HepG2 (cell line): ENCODE measurements at regions not wholly inside any gene's neighbourhood (a gene's known extent, or its start where the extent isn't known, plus 50 kb on each side); places are given as distances from the start of the nearest gene placed in this dataset.

ENCODE experiments used
- ATAC-seq: fragments of 200-7000 bp; cut with Tn5 transposase; 3 replicates; pipeline ENCODE4 v1.9.1; 2020; ENCODE audit warnings: mild to moderate bottlenecking, moderate library complexity
- BruUV-seq: library from RNA; stranded (reverse); fragments of 400-500 nt; replicated peaks from 2 replicates; lab custom pipeline; 2021; lab: Mats Ljungman, UMichigan
- CTCF ChIA-PET: fragments of 300-600 bp; formaldehyde crosslinking; extraction: SDS; loops from one replicate; lab custom pipeline; 2021; ENCODE audit warnings: low total read pairs, inconsistent platforms, low intra/inter-chr PET ratio; lab: Yijun Ruan, JAX
- POLR2A ChIA-PET: fragments of 350-600 bp; sonication (Branson Sonifier 250); formaldehyde crosslinking; loops from one replicate; lab custom pipeline; 2020; ENCODE audit warnings: antibody characterized with exemption, inconsistent platforms; lab: Yijun Ruan, JAX
- DNase-seq: peaks from one replicate; pipeline ENCODE4 v3.0.0-alpha.2; 2015; ENCODE audit warnings: low spot score
- FAIRE-seq: peaks from 3 replicates; lab custom pipeline; 2011; peaks lifted over from hg19 to GRCh38; lab: Jason Lieb, UNC
- H2AFZ ChIP-seq: one replicate; pipeline ENCODE4 v1.6.1; 2011; ENCODE audit warnings: low read length, inconsistent platforms
- H3K27ac ChIP-seq: fragments of 300-600 bp; 3 replicates; pipeline ENCODE4 v1.8.0; 2011; ENCODE audit warnings: mixed run types, mild to moderate bottlenecking, mixed read lengths, low read length, inconsistent platforms; ENCODE audit not compliant: insufficient read depth; ENCODE audit errors: extremely low read length
- H3K27me3 ChIP-seq, 2 experiments: fragments of 200-600 bp in 1 of 2; 2 replicates in 1 of 2; 3 replicates in 1 of 2; pipeline versions ENCODE4 v1.6.0 to v1.8.0; 2011; ENCODE audit warnings: low read length in 2 of 2, mild to moderate bottlenecking in 2 of 2, moderate library complexity in 2 of 2, inconsistent platforms in 1 of 2; ENCODE audit not compliant: insufficient read depth in 2 of 2, control insufficient read depth in 1 of 2
- H3K36me3 ChIP-seq, 2 experiments: fragments of 200-600 bp in 1 of 2; replicated peaks in 1 of 2; 2 replicates in 1 of 2; 3 replicates in 1 of 2; pipeline versions ENCODE4 v1.5.1 to v1.8.0; 2011; ENCODE audit warnings: low read length in 2 of 2, inconsistent platforms in 1 of 2; ENCODE audit not compliant: insufficient read depth in 2 of 2, control insufficient read depth in 1 of 2
- H3K4me1 ChIP-seq: 2 replicates; pipeline ENCODE4 v1.5.1; 2012; ENCODE audit warnings: low read length, inconsistent platforms; ENCODE audit not compliant: insufficient read depth
- H3K4me2 ChIP-seq: 2 replicates; pipeline ENCODE4 v1.6.0; 2011; ENCODE audit warnings: low read depth, low read length, inconsistent platforms
- H3K4me3 ChIP-seq, 3 experiments: fragments of 200-600 bp in 1 of 3; sonication (generic), shearing (Covaris generic) in 1 of 3; replicated peaks in 1 of 3; 2 replicates each; pipeline ENCODE4 v1.5.1; 2011 to 2016; ENCODE audit warnings: low read length in 3 of 3, inconsistent platforms in 2 of 3, low read depth in 2 of 3, mild to moderate bottlenecking in 2 of 3, control low read depth in 1 of 3, mixed read lengths in 1 of 3; ENCODE audit not compliant: insufficient read depth in 1 of 3
- H3K79me2 ChIP-seq: one replicate; pipeline ENCODE4 v1.6.1; 2011; ENCODE audit warnings: low read length, inconsistent platforms; ENCODE audit not compliant: insufficient read depth
- H3K9ac ChIP-seq: 2 replicates; pipeline ENCODE4 v1.6.0; 2011; ENCODE audit warnings: mild to moderate bottlenecking, low read depth, low read length, inconsistent platforms; ENCODE audit not compliant: insufficient read depth
- H3K9me3 ChIP-seq: 2 replicates; pipeline ENCODE4 v1.5.1; 2012; ENCODE audit warnings: mild to moderate bottlenecking, low read length
- H4K20me1 ChIP-seq: 2 replicates; pipeline ENCODE4 v1.6.0; 2011; ENCODE audit warnings: inconsistent platforms, mild to moderate bottlenecking, low read length, moderate library complexity; ENCODE audit not compliant: insufficient read depth
- AKAP8 ChIP-seq: sonication (generic); formaldehyde crosslinking; IDR thresholded peaks from 2 replicates; pipeline ENCODE4 v1.5.1; 2020; ENCODE audit warnings: mild to moderate bottlenecking, missing genetic modification reagents
- BRCA1 ChIP-seq: sonication (generic); formaldehyde crosslinking; IDR thresholded peaks from 2 replicates; pipeline ENCODE4 v1.4.0; 2020; ENCODE audit warnings: missing genetic modification reagents
- ELF1 ChIP-seq: sonication (generic); formaldehyde crosslinking; IDR thresholded peaks from 2 replicates; pipeline ENCODE4 v1.4.0; 2020; ENCODE audit warnings: missing genetic modification reagents
- ONECUT2 ChIP-seq: sonication (generic); formaldehyde crosslinking; IDR thresholded peaks from 2 replicates; pipeline ENCODE4 v1.4.0; 2020; ENCODE audit warnings: missing genetic modification reagents
- SMAD3 ChIP-seq: sonication (generic); formaldehyde crosslinking; IDR thresholded peaks from 2 replicates; pipeline ENCODE4 v1.4.0; 2020; ENCODE audit warnings: missing genetic modification reagents
- ZFY ChIP-seq: sonication (generic); formaldehyde crosslinking; IDR thresholded peaks from 2 replicates; pipeline ENCODE4 v1.4.0; 2020; ENCODE audit warnings: missing genetic modification reagents
- ZNF337 ChIP-seq: sonication (generic); formaldehyde crosslinking; IDR thresholded peaks from 2 replicates; pipeline ENCODE4 v1.5.1; 2020; ENCODE audit warnings: missing genetic modification reagents, low read depth, mild to moderate bottlenecking, borderline replicate concordance
- ZNF367 ChIP-seq: sonication (generic); formaldehyde crosslinking; IDR thresholded peaks from 2 replicates; pipeline ENCODE4 v1.4.0; 2020; ENCODE audit warnings: missing genetic modification reagents, borderline replicate concordance
- ZNF614 ChIP-seq: IDR thresholded peaks from 2 replicates; pipeline ENCODE4 v1.6.1; 2018; ENCODE audit warnings: missing biosample characterization, missing genetic modification reagents, inconsistent platforms, borderline replicate concordance
- ZNF816 ChIP-seq: sonication (generic); formaldehyde crosslinking; IDR thresholded peaks from 2 replicates; pipeline ENCODE4 v1.8.0; 2022; ENCODE audit warnings: missing genetic modification reagents, mild to moderate bottlenecking, borderline replicate concordance
- WGBS: methylation state at CpG from one replicate; pipeline ENCODE4 v1.1.6; 2017; ENCODE audit warnings: low lambda C conversion rate; 5-methylcytosine and 5-hydroxymethylcytosine counted together
- in situ Hi-C: cut with HindIII; loops from 2 replicates; pipeline ENCODE4 v1.10.0; 2017; ENCODE audit warnings: low pct_unique_long_range_greater_than_20kb; ENCODE audit not compliant: extremely low pct_ligation_motif_present
- intact Hi-C: fragments of 100-400 bp; cut with micrococcal nuclease; formaldehyde crosslinking; loops from one replicate; pipeline ENCODE4 v1.10.0; 2022; ENCODE audit not compliant: unreplicated experiment
- TF ChIP-seq, protein P1 (sequence below): sonication (generic); formaldehyde crosslinking; IDR thresholded peaks from 2 replicates; pipeline ENCODE4 v1.4.0; 2020; ENCODE audit warnings: missing genetic modification reagents
- TF ChIP-seq, protein P2 (sequence below): sonication (generic); formaldehyde crosslinking; IDR thresholded peaks from 2 replicates; pipeline ENCODE4 v1.5.1; 2020; ENCODE audit warnings: mild to moderate bottlenecking, missing genetic modification reagents, borderline replicate concordance
- TF ChIP-seq, protein P3 (sequence below): sonication (generic); formaldehyde crosslinking; IDR thresholded peaks from 2 replicates; pipeline ENCODE4 v1.9.0; 2021; ENCODE audit warnings: mild to moderate bottlenecking, missing genetic modification reagents
- TF ChIP-seq, protein P4 (sequence below): sonication (generic); formaldehyde crosslinking; IDR thresholded peaks from 2 replicates; pipeline ENCODE4 v1.8.1; 2023; ENCODE audit warnings: missing genetic modification reagents, inconsistent platforms, borderline replicate concordance

DNA sequence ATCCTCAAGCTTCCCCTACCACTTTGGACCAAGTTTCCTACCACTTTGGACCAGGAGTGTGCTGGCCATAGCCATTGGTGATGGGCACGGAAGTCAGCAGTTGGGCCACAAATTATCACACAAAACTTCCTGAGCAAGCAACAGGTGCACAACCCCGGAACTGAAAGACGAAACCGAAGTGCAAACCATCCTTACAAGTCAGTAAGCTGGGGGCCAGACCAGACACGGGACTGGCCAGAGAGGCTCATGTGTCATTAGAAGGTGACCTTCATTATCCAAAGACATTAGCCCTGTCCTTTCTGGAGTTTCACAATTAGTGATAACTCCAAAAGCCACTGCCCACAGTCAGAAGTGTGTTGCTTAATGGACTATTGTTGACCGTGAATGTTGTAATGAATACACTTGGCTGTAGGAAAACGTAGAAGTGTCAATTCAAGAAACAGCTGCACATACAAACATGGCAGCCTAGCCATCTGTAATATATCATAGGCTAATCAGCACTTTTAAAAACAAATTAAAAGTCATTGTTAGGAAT is 244.1 kb upstream of the IRS2 start:
- FAIRE-seq: no peak

More for the DNA sequence above, 244.1 kb upstream of the IRS2 start:
- CTCF ChIA-PET: no interaction called here
- H3K36me3 ChIP-seq: no peaks in the 10 kb centered on the region
- H3K4me2 ChIP-seq: no peak overlapping the region
- no peaks in the 10 kb centered on the region for H4K20me1 ChIP-seq
- no peak overlapping the region for H3K27ac ChIP-seq
- no peak overlapping the region for H2AFZ ChIP-seq
- DNase-seq (no peak), ATAC-seq (no peak)
- no TSS peak for BruUV-seq
- intact Hi-C loops (no loop called here), in situ Hi-C loops (no loop called here)
- H3K4me1 ChIP-seq: no peaks in the 10 kb centered on the region
- H3K79me2 ChIP-seq: no peaks in the 10 kb centered on the region
- TF ChIP-seq ELF1 (CRISPR knock-in tag) (no peak), ZNF816 (no peak), BRCA1 (no peak), AKAP8 (no peak), ZNF614 (no peak), ZNF367 (CRISPR knock-in tag) (no peak), ZNF337 (CRISPR knock-in tag) (no peak), ONECUT2 (CRISPR knock-in tag) (no peak), ZFY (CRISPR knock-in tag) (no peak), SMAD3 (CRISPR knock-in tag) (no peak)
- TF ChIP-seq, protein P1, sequence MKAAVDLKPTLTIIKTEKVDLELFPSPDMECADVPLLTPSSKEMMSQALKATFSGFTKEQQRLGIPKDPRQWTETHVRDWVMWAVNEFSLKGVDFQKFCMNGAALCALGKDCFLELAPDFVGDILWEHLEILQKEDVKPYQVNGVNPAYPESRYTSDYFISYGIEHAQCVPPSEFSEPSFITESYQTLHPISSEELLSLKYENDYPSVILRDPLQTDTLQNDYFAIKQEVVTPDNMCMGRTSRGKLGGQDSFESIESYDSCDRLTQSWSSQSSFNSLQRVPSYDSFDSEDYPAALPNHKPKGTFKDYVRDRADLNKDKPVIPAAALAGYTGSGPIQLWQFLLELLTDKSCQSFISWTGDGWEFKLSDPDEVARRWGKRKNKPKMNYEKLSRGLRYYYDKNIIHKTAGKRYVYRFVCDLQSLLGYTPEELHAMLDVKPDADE (CRISPR knock-in tag): no peak
- TF ChIP-seq, protein P2, sequence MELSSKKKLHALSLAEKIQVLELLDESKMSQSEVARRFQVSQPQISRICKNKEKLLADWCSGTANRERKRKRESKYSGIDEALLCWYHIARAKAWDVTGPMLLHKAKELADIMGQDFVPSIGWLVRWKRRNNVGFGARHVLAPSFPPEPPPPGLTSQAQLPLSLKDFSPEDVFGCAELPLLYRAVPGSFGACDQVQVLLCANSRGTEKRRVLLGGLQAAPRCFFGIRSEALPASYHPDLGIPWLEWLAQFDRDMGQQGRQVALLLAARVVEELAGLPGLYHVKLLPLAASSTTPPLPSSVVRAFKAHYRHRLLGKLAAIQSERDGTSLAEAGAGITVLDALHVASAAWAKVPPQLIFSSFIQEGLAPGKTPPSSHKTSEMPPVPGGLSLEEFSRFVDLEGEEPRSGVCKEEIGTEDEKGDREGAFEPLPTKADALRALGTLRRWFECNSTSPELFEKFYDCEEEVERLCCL (CRISPR knock-in tag): no peak
- TF ChIP-seq, protein P3, sequence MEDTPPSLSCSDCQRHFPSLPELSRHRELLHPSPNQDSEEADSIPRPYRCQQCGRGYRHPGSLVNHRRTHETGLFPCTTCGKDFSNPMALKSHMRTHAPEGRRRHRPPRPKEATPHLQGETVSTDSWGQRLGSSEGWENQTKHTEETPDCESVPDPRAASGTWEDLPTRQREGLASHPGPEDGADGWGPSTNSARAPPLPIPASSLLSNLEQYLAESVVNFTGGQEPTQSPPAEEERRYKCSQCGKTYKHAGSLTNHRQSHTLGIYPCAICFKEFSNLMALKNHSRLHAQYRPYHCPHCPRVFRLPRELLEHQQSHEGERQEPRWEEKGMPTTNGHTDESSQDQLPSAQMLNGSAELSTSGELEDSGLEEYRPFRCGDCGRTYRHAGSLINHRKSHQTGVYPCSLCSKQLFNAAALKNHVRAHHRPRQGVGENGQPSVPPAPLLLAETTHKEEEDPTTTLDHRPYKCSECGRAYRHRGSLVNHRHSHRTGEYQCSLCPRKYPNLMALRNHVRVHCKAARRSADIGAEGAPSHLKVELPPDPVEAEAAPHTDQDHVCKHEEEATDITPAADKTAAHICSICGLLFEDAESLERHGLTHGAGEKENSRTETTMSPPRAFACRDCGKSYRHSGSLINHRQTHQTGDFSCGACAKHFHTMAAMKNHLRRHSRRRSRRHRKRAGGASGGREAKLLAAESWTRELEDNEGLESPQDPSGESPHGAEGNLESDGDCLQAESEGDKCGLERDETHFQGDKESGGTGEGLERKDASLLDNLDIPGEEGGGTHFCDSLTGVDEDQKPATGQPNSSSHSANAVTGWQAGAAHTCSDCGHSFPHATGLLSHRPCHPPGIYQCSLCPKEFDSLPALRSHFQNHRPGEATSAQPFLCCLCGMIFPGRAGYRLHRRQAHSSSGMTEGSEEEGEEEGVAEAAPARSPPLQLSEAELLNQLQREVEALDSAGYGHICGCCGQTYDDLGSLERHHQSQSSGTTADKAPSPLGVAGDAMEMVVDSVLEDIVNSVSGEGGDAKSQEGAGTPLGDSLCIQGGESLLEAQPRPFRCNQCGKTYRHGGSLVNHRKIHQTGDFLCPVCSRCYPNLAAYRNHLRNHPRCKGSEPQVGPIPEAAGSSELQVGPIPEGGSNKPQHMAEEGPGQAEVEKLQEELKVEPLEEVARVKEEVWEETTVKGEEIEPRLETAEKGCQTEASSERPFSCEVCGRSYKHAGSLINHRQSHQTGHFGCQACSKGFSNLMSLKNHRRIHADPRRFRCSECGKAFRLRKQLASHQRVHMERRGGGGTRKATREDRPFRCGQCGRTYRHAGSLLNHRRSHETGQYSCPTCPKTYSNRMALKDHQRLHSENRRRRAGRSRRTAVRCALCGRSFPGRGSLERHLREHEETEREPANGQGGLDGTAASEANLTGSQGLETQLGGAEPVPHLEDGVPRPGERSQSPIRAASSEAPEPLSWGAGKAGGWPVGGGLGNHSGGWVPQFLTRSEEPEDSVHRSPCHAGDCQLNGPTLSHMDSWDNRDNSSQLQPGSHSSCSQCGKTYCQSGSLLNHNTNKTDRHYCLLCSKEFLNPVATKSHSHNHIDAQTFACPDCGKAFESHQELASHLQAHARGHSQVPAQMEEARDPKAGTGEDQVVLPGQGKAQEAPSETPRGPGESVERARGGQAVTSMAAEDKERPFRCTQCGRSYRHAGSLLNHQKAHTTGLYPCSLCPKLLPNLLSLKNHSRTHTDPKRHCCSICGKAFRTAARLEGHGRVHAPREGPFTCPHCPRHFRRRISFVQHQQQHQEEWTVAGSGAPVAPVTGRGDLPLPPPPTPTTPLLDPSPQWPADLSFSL (CRISPR knock-in tag): no peak
- TF ChIP-seq, protein P4, sequence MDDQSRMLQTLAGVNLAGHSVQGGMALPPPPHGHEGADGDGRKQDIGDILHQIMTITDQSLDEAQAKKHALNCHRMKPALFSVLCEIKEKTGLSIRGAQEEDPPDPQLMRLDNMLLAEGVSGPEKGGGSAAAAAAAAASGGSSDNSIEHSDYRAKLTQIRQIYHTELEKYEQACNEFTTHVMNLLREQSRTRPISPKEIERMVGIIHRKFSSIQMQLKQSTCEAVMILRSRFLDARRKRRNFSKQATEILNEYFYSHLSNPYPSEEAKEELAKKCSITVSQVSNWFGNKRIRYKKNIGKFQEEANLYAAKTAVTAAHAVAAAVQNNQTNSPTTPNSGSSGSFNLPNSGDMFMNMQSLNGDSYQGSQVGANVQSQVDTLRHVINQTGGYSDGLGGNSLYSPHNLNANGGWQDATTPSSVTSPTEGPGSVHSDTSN (CRISPR knock-in tag): no peak
- H3K9me3 ChIP-seq: no peaks in the 10 kb centered on the region
- 9% methylated on average over 7 of the region's 7 CpGs for WGBS
- no peak overlapping the region for H3K4me3 ChIP-seq
- POLR2A ChIA-PET: no interaction called here
- no peak overlapping the region for H3K9ac ChIP-seq
- no peaks in the 10 kb centered on the region; a peak in 1 of 5 replicates for H3K27me3 ChIP-seq
